ACC112 (cell line): ENCODE measurements at regions not wholly inside any gene's neighbourhood (a gene's known extent, or its start where the extent isn't known, plus 50 kb on each side); places are given as distances from the start of the nearest gene placed in this dataset.
"Not testable (repeated sequence)": the region's sequence is repeated elsewhere in the genome, so short reads cannot be mapped to it uniquely, and the experiment has no call there.

Source experiments
- H2AFZ ChIP-seq: fragments of 200-600 bp; sonication (generic); one replicate; pipeline ENCODE4 v1.6.0; 2017; ENCODE audit warnings: antibody characterized with exemption, low read length; ENCODE audit not compliant: unreplicated experiment
- H3K27ac ChIP-seq: fragments of 200-600 bp; sonication (generic); 2 replicates; pipeline ENCODE4 v1.5.1; 2014; ENCODE audit warnings: low read depth, mild to moderate bottlenecking, antibody characterized with exemption, low read length, moderate library complexity
- H3K27me3 ChIP-seq: fragments of 200-600 bp; sonication (generic); 2 replicates; pipeline ENCODE4 v1.6.1; 2014; ENCODE audit warnings: mild to moderate bottlenecking, antibody characterized with exemption, low read length, moderate library complexity, mixed read lengths; ENCODE audit not compliant: insufficient read depth
- H3K36me3 ChIP-seq: fragments of 200-600 bp; sonication (generic); 2 replicates; pipeline ENCODE4 v1.6.1; 2016; ENCODE audit warnings: mild to moderate bottlenecking, antibody characterized with exemption, low read length, moderate library complexity, mixed read lengths; ENCODE audit not compliant: insufficient read depth
- H3K4me1 ChIP-seq: fragments of 200-600 bp; sonication (generic); one replicate; pipeline ENCODE4 v1.6.1; 2016; ENCODE audit warnings: low read length, mixed read lengths; ENCODE audit not compliant: insufficient read depth, unreplicated experiment, control insufficient read depth
- H3K4me3 ChIP-seq: fragments of 200-600 bp; sonication (generic); 2 replicates; pipeline ENCODE4 v1.5.1; 2014; ENCODE audit warnings: mild to moderate bottlenecking, low read depth, low read length
- H3K79me2 ChIP-seq: fragments of 200-600 bp; sonication (generic); one replicate; pipeline ENCODE4 v1.6.0; 2016; ENCODE audit warnings: low read length; ENCODE audit not compliant: control insufficient read depth, unreplicated experiment, insufficient read depth

GRCh38 chr3:27643355-27643754 lies 78.8 kb downstream of the EOMES start:
- H3K79me2 ChIP-seq, result no peaks in the 10 kb centered on the region
- no peak overlapping the region for H2AFZ ChIP-seq
- peak overlapping the region; percentile 45 for H3K27ac ChIP-seq

GRCh38 chr3:27642796-27643195 lies 79.3 kb downstream of the EOMES start:
- H3K79me2 ChIP-seq, result no peaks in the 10 kb centered on the region
- H3K27ac ChIP-seq, result peak overlapping the region; percentile 45
- peaks cover 25% of the 10 kb centered on the region for H3K4me1 ChIP-seq
- H2AFZ ChIP-seq, result no peak overlapping the region
- no peaks in the 10 kb centered on the region for H3K36me3 ChIP-seq
- H3K4me3 ChIP-seq, result no peak overlapping the region
- H3K27me3 ChIP-seq, result no peaks in the 10 kb centered on the region

More at GRCh38 chr3:27643355-27643754, 78.8 kb downstream of the EOMES start:
- Histone ChIP-seq H3K27me3 (no peaks in the 10 kb centered on the region), H3K4me1 (peaks cover 25% of the 10 kb centered on the region), H3K4me3 (no peak overlapping the region), H3K36me3 (no peaks in the 10 kb centered on the region)

DNA sequence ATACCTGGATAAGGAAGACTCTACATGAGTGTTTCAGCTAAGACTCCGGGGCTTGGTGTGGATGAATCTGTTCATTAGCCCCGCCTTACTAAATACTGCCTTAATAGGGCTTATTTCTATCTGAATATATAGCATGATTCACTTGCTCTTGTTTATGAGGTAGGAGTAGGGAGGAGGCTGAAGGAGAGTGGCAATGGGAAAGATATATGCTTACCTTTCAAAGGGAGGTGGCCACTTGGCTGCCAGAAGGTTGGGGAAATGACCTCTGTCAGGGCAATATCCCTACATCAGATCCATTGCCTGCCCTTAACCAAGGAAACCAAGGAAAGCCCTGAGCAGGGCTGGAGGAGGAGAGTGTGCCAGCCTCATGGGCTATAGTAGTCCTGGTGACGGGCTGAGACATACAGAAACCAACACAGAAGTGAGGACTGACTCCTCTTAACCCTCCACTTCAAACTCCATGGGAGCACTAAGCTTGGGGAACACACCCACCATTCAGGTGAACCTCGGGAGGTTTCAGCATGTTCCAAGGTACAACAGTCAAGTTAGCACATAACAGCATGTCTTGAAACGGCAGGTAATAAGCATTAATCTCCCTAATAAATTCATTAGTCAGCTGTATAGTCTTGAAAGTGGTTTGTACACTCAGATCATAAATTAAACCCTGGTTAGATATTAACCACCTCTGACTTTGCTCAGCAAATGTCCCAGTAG lies 80.1 kb downstream of the EOMES start:
- Histone ChIP-seq H2AFZ (no peak overlapping the region), H3K79me2 (no peaks in the 10 kb centered on the region), H3K27ac (no peak overlapping the region; the same call in 1 of the 2 replicates), H3K36me3 (no peaks in the 10 kb centered on the region), H3K27me3 (no peaks in the 10 kb centered on the region), H3K4me1 (peaks cover 25% of the 10 kb centered on the region), H3K4me3 (no peak overlapping the region)

GRCh38 chr3:27641271-27641800 lies 80.8 kb downstream of the EOMES start:
- Histone ChIP-seq H3K4me3 (no peak overlapping the region), H2AFZ (no peak overlapping the region), H3K79me2 (no peaks in the 10 kb centered on the region), H3K4me1 (peaks cover 25% of the 10 kb centered on the region), H3K27ac (no peak overlapping the region), H3K27me3 (no peaks in the 10 kb centered on the region), H3K36me3 (no peaks in the 10 kb centered on the region)

GRCh38 chr3:27639271-27639670 lies 82.9 kb downstream of the EOMES start:
- no peaks in the 10 kb centered on the region for H3K36me3 ChIP-seq
- peaks cover 21% of the 10 kb centered on the region for H3K4me1 ChIP-seq
- H3K4me3 ChIP-seq, result no peak overlapping the region
- no peak overlapping the region for H3K27ac ChIP-seq
- H2AFZ ChIP-seq, result no peak overlapping the region
- H3K27me3 ChIP-seq, result no peaks in the 10 kb centered on the region
- H3K79me2 ChIP-seq, result no peaks in the 10 kb centered on the region

GRCh38 chr3:27638594-27638993 lies 83.5 kb downstream of the EOMES start:
- Histone ChIP-seq H3K36me3 (no peaks in the 10 kb centered on the region), H3K27me3 (no peaks in the 10 kb centered on the region), H3K79me2 (peaks cover 4% of the 10 kb centered on the region), H3K4me3 (no peak overlapping the region), H2AFZ (no peak overlapping the region), H3K4me1 (peaks cover 16% of the 10 kb centered on the region), H3K27ac (no peak overlapping the region)

GRCh38 chr3:27637346-27637995 lies 84.7 kb downstream of the EOMES start:
- Histone ChIP-seq H3K36me3 (no peaks in the 10 kb centered on the region), H3K27ac (no peak overlapping the region), H3K79me2 (peaks cover 4% of the 10 kb centered on the region), H3K4me1 (peaks cover 5% of the 10 kb centered on the region), H2AFZ (no peak overlapping the region), H3K27me3 (no peaks in the 10 kb centered on the region), H3K4me3 (no peak overlapping the region)

- H3K27ac ChIP-seq, H3K27me3 ChIP-seq, H3K36me3 ChIP-seq, H2AFZ ChIP-seq, H3K4me3 ChIP-seq, H3K79me2 ChIP-seq: not testable (repeated sequence)
- peaks cover 14% of the 10 kb centered on the region for H3K4me1 ChIP-seq
These were observed 87.1 kb downstream of the EOMES start for GRCh38 chr3:27635006-27635405.

GRCh38 chr3:27633224-27633545 lies 88.9 kb downstream of the EOMES start:
- Histone ChIP-seq H3K79me2 (peaks cover 4% of the 10 kb centered on the region), H3K4me1 (peaks cover 23% of the 10 kb centered on the region), H3K36me3 (no peaks in the 10 kb centered on the region), H3K4me3 (peak overlapping the region; percentile 88), H3K27ac (peak overlapping the region; percentile 73), H2AFZ (peak overlapping the region; percentile 87), H3K27me3 (no peaks in the 10 kb centered on the region)

- H3K79me2 ChIP-seq, result peaks cover 4% of the 10 kb centered on the region
- peaks cover 29% of the 10 kb centered on the region for H3K4me1 ChIP-seq
- H3K27me3 ChIP-seq, result no peaks in the 10 kb centered on the region
- no peaks in the 10 kb centered on the region for H3K36me3 ChIP-seq
- peak overlapping the region; percentile 88 for H3K4me3 ChIP-seq
- peak overlapping the region; percentile 87 for H2AFZ ChIP-seq
- H3K27ac ChIP-seq, result peak overlapping the region; percentile 82
These were observed 89.5 kb downstream of the EOMES start for GRCh38 chr3:27632431-27633223.
